ENCODE measurements at regions not wholly inside any gene's neighbourhood (a gene's known extent, or its start where the extent isn't known, plus 50 kb on each side); places are given as distances from the start of the nearest gene placed in this dataset.
A peak's percentile ranks its signal among the peaks of the same experiment; 100 is the strongest.

GRCh38 chr21:38679534-38679933 is 126.2 kb upstream of the ETS2 start:
- Histone ChIP-seq H3K4me1 (ENCODE audit: control insufficient read depth in 2 of 2, insufficient read depth in 2 of 2, low read length in 2 of 2) (no peaks in the 10 kb centered on the region), H3K36me3 (ENCODE audit: control insufficient read depth in 2 of 3, insufficient read depth in 3 of 3, low read length in 3 of 3) (no peaks in the 10 kb centered on the region), H3K4me3 (ENCODE audit: low read length) (no peak overlapping the region), H3K27ac (ENCODE audit: low read depth, low read length) (no peak overlapping the region), H3K9me3 (ENCODE audit: control insufficient read depth in 2 of 3, low read length in 3 of 3) (no peaks in the 10 kb centered on the region), H3K27me3 (ENCODE audit: control insufficient read depth in 2 of 2, insufficient read depth in 2 of 2, low read length in 2 of 2) (peaks cover 0 to 3% of the 10 kb centered on the region in 2 donors)
- Mint-ChIP-seq H3K4me3 (no peak overlapping the region), H3K27ac (no peak overlapping the region), H3K36me3 (no peaks in the 10 kb centered on the region), H3K9me3 (peaks cover 0 to 3% (median 0%) of the 10 kb centered on the region in 11 donors), H3K4me1 (peaks cover 0 to 3% (median 0%) of the 10 kb centered on the region in 7 donors), H3K27me3 (peaks cover 14 to 60% (median 30%) of the 10 kb centered on the region in 5 donors)
- ChIA-PET CTCF (no interaction called here), POLR2A (no interaction called here)
- ATAC-seq (peak; percentile 49), DNase-seq (no peak)
- intact Hi-C loops (cut with micrococcal nuclease) = no loop called here

GRCh38 chr21:38680401-38680800 is 125.3 kb upstream of the ETS2 start:
- Mint-ChIP-seq H3K27ac (no peak overlapping the region), H3K4me1 (peaks cover 0 to 3% (median 0%) of the 10 kb centered on the region in 7 donors), H3K36me3 (no peaks in the 10 kb centered on the region), H3K9me3 (peaks cover 0 to 3% (median 0%) of the 10 kb centered on the region in 11 donors), H3K27me3 (peaks cover 14 to 51% (median 31%) of the 10 kb centered on the region in 5 donors), H3K4me3 (no peak overlapping the region)
- Histone ChIP-seq H3K36me3 (ENCODE audit: control insufficient read depth in 2 of 3, insufficient read depth in 3 of 3, low read length in 3 of 3) (no peaks in the 10 kb centered on the region), H3K4me1 (ENCODE audit: control insufficient read depth in 2 of 2, insufficient read depth in 2 of 2, low read length in 2 of 2) (no peaks in the 10 kb centered on the region), H3K27me3 (ENCODE audit: control insufficient read depth in 2 of 2, insufficient read depth in 2 of 2, low read length in 2 of 2) (peaks cover 0 to 3% of the 10 kb centered on the region in 2 donors), H3K27ac (ENCODE audit: low read depth, low read length) (no peak overlapping the region), H3K9me3 (ENCODE audit: control insufficient read depth in 2 of 3, low read length in 3 of 3) (no peaks in the 10 kb centered on the region), H3K4me3 (ENCODE audit: low read length) (no peak overlapping the region)
- intact Hi-C loops (cut with micrococcal nuclease) = no loop called here
- ATAC-seq (no peak), DNase-seq (no peak)
- ChIA-PET CTCF (no interaction called here), POLR2A (no interaction called here)

GRCh38 chr21:38683222-38683621 is 122.5 kb upstream of the ETS2 start:
- Histone ChIP-seq H3K36me3 (ENCODE audit: control insufficient read depth in 2 of 3, insufficient read depth in 3 of 3, low read length in 3 of 3) (no peaks in the 10 kb centered on the region), H3K27me3 (ENCODE audit: control insufficient read depth in 2 of 2, insufficient read depth in 2 of 2, low read length in 2 of 2) (no peaks in the 10 kb centered on the region), H3K4me1 (ENCODE audit: control insufficient read depth in 2 of 2, insufficient read depth in 2 of 2, low read length in 2 of 2) (no peaks in the 10 kb centered on the region), H3K9me3 (ENCODE audit: control insufficient read depth in 2 of 3, low read length in 3 of 3) (no peaks in the 10 kb centered on the region), H3K4me3 (ENCODE audit: low read length) (no peak overlapping the region), H3K27ac (ENCODE audit: low read depth, low read length) (no peak overlapping the region)
- ChIA-PET CTCF (no interaction called here), POLR2A (no interaction called here)
- Mint-ChIP-seq H3K4me1 (peaks cover 0 to 3% (median 0%) of the 10 kb centered on the region in 7 donors), H3K27ac (no peak overlapping the region), H3K4me3 (no peak overlapping the region), H3K36me3 (peaks cover 0 to 3% (median 0%) of the 10 kb centered on the region in 5 donors), H3K27me3 (peaks cover 24 to 37% (median 32%) of the 10 kb centered on the region in 5 donors), H3K9me3 (peaks cover 0 to 9% (median 0%) of the 10 kb centered on the region in 11 donors)
- ATAC-seq = no peak
- intact Hi-C loops (cut with micrococcal nuclease) = no loop called here
- DNase-seq = no peak

- no peak overlapping the region for H3K4me3 ChIP-seq (ENCODE audit: low read length)
- no peaks in the 10 kb centered on the region for H3K4me1 ChIP-seq (ENCODE audit: control insufficient read depth in 2 of 2, insufficient read depth in 2 of 2, low read length in 2 of 2)
- intact Hi-C loops (cut with micrococcal nuclease) = no loop called here
- no peak overlapping the region for H3K27ac ChIP-seq (ENCODE audit: low read depth, low read length)
- Mint-ChIP-seq H3K36me3 (peaks cover 0 to 4% (median 0%) of the 10 kb centered on the region in 5 donors), H3K9me3 (peaks cover 0 to 9% (median 0%) of the 10 kb centered on the region in 11 donors), H3K27ac (no peak overlapping the region), H3K27me3 (peaks cover 31 to 41% (median 36%) of the 10 kb centered on the region in 5 donors), H3K4me3 (no peak overlapping the region), H3K4me1 (no peaks in the 10 kb centered on the region)
- ATAC-seq (no peak), DNase-seq (no peak)
- ChIA-PET POLR2A (no interaction called here), CTCF (no interaction called here)
- H3K27me3 ChIP-seq (ENCODE audit: control insufficient read depth in 2 of 2, insufficient read depth in 2 of 2, low read length in 2 of 2) = no peaks in the 10 kb centered on the region
- no peaks in the 10 kb centered on the region for H3K36me3 ChIP-seq (ENCODE audit: control insufficient read depth in 2 of 3, insufficient read depth in 3 of 3, low read length in 3 of 3)
- no peaks in the 10 kb centered on the region for H3K9me3 ChIP-seq (ENCODE audit: control insufficient read depth in 2 of 3, low read length in 3 of 3)
Measured at GRCh38 chr21:38688068-38688467, 117.7 kb upstream of the ETS2 start.

GRCh38 chr21:38691631-38692030 is 114.1 kb upstream of the ETS2 start:
- DNase-seq (no peak), ATAC-seq (no peak)
- H3K4me3 Mint-ChIP-seq = no peak overlapping the region
- no peak overlapping the region for H3K4me3 ChIP-seq (ENCODE audit: low read length)
- no peaks in the 10 kb centered on the region for H3K4me1 Mint-ChIP-seq
- H3K36me3 ChIP-seq (ENCODE audit: control insufficient read depth in 2 of 3, insufficient read depth in 3 of 3, low read length in 3 of 3) = no peaks in the 10 kb centered on the region
- POLR2A ChIA-PET = no interaction called here
- intact Hi-C loops (cut with micrococcal nuclease) = no loop called here
- no peaks in the 10 kb centered on the region for H3K27me3 ChIP-seq (ENCODE audit: control insufficient read depth in 2 of 2, insufficient read depth in 2 of 2, low read length in 2 of 2)
- H3K4me1 ChIP-seq (ENCODE audit: control insufficient read depth in 2 of 2, insufficient read depth in 2 of 2, low read length in 2 of 2) = no peaks in the 10 kb centered on the region
- H3K9me3 Mint-ChIP-seq = peaks cover 0 to 9% (median 2%) of the 10 kb centered on the region in 11 donors
- H3K27ac Mint-ChIP-seq = no peak overlapping the region
- H3K27me3 Mint-ChIP-seq = peaks cover 28 to 55% (median 43%) of the 10 kb centered on the region in 5 donors
- no peaks in the 10 kb centered on the region for H3K9me3 ChIP-seq (ENCODE audit: control insufficient read depth in 2 of 3, low read length in 3 of 3)
- CTCF ChIA-PET = no interaction called here
- H3K27ac ChIP-seq (ENCODE audit: low read depth, low read length) = no peak overlapping the region
- H3K36me3 Mint-ChIP-seq = peaks cover 0 to 8% (median 0%) of the 10 kb centered on the region in 5 donors

- intact Hi-C loops (cut with micrococcal nuclease) = no loop called here
Measured at GRCh38 chr21:38696579-38696978, 109.2 kb upstream of the ETS2 start.

GRCh38 chr21:38699048-38699447 is 106.7 kb upstream of the ETS2 start:
- Mint-ChIP-seq H3K36me3 (peaks cover 0 to 4% (median 0%) of the 10 kb centered on the region in 5 donors), H3K4me3 (no peak overlapping the region), H3K27ac (no peak overlapping the region), H3K9me3 (peaks cover 0 to 9% (median 1%) of the 10 kb centered on the region in 11 donors), H3K27me3 (peaks cover 8 to 56% (median 43%) of the 10 kb centered on the region in 5 donors), H3K4me1 (no peaks in the 10 kb centered on the region)
- POLR2A ChIA-PET = no interaction called here
- H3K4me3 ChIP-seq (ENCODE audit: low read length) = no peak overlapping the region
- no peaks in the 10 kb centered on the region for H3K4me1 ChIP-seq (ENCODE audit: control insufficient read depth in 2 of 2, insufficient read depth in 2 of 2, low read length in 2 of 2)
- H3K27me3 ChIP-seq (ENCODE audit: control insufficient read depth in 2 of 2, insufficient read depth in 2 of 2, low read length in 2 of 2) = no peaks in the 10 kb centered on the region
- no peaks in the 10 kb centered on the region for H3K36me3 ChIP-seq (ENCODE audit: control insufficient read depth in 2 of 3, insufficient read depth in 3 of 3, low read length in 3 of 3)
- no peak for DNase-seq
- H3K9me3 ChIP-seq (ENCODE audit: control insufficient read depth in 2 of 3, low read length in 3 of 3) = no peaks in the 10 kb centered on the region
- intact Hi-C loops (cut with micrococcal nuclease) = no loop called here
- ATAC-seq = no peak
- CTCF ChIA-PET = no interaction called here
- H3K27ac ChIP-seq (ENCODE audit: low read depth, low read length) = no peak overlapping the region

More at GRCh38 chr21:38696579-38696978, 109.2 kb upstream of the ETS2 start:
- no peaks in the 10 kb centered on the region for H3K36me3 ChIP-seq (ENCODE audit: control insufficient read depth in 2 of 3, insufficient read depth in 3 of 3, low read length in 3 of 3)
- H3K9me3 Mint-ChIP-seq = peaks cover 0 to 9% (median 3%) of the 10 kb centered on the region in 11 donors
- no peak overlapping the region for H3K4me3 Mint-ChIP-seq
- DNase-seq = no peak
- H3K27me3 ChIP-seq (ENCODE audit: control insufficient read depth in 2 of 2, insufficient read depth in 2 of 2, low read length in 2 of 2) = no peaks in the 10 kb centered on the region
- POLR2A ChIA-PET = no interaction called here
- no peak overlapping the region for H3K27ac ChIP-seq (ENCODE audit: low read depth, low read length)
- H3K27me3 Mint-ChIP-seq = peaks cover 12 to 63% (median 42%) of the 10 kb centered on the region in 5 donors
- CTCF ChIA-PET = no interaction called here
- H3K4me1 ChIP-seq (ENCODE audit: control insufficient read depth in 2 of 2, insufficient read depth in 2 of 2, low read length in 2 of 2) = no peaks in the 10 kb centered on the region
- H3K4me3 ChIP-seq (ENCODE audit: low read length) = no peak overlapping the region
- H3K36me3 Mint-ChIP-seq = peaks cover 0 to 8% (median 0%) of the 10 kb centered on the region in 5 donors
- no peak overlapping the region for H3K27ac Mint-ChIP-seq
- no peaks in the 10 kb centered on the region for H3K9me3 ChIP-seq (ENCODE audit: control insufficient read depth in 2 of 3, low read length in 3 of 3)
- H3K4me1 Mint-ChIP-seq = no peaks in the 10 kb centered on the region
- ATAC-seq = no peak

Measured in naive thymus-derived CD4-positive, alpha-beta T cell (primary cell).